HG02970 (cell line): ENCODE measurements at regions not wholly inside any gene's neighbourhood (a gene's known extent, or its start where the extent isn't known, plus 50 kb on each side); places are given as distances from the start of the nearest gene placed in this dataset.

Experiments used
- ATAC-seq: cut with Tn5 transposase; IDR thresholded peaks from one replicate; pipeline ENCODE4 v1.9.1; 2021; ENCODE audit warnings: mild to moderate bottlenecking, moderate library complexity, moderate number of reproducible peaks; ENCODE audit not compliant: unreplicated experiment, low FRiP score

DNA sequence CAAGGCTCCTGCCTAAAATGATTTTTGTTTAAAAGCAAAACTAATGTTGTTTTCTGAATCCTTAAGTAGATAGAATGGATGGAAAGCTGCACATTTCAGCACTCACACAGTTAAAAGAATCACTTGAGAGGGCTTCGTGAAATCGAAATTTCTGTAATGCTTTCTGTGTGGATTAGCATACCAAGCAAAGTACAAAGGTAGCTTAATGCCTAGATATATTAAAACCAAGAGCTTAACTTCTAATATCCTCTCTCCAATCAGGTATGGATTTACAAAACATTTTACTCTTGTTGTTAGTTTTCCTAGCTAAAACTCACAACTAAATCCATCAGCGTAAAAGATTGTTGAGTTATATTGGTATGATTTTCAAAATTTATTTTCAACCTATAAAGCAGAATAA lies 378.8 kb upstream of the PRMT6 start:
- ATAC-seq = no peak

DNA sequence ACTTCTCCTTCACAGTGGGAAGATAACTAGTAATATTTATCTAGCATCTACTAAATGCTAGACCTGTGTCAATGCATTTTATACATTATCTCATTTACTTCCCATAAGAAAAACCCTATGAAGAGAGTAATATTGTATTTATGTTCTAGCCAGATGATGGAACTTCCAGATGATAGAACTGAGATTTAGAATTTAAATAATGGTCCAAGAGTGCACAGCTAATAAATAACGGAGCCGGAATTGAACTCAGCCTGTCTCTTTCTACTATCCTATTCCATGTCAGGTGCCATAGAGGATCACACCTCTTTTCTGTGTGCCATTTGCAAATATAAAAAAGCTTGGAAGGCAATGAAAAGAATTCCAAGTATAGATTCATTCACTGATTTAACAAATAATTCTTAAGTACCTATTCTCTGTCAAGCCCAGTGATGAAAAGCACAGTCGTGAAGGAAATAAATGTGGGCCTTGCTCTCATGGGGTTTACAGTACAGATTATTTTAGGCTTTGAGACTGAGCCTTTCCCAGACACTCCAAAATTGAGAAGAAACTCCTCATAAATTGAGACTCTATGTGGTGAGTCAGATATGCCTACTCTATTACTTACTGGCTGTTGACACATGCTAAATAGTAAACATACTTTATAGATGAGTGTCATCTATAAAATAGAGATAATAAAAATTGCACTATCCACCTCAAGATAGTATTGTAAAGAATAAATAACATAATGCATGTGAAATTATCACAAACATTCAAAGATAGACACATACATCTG lies 378.0 kb upstream of the PRMT6 start:
- no peak for ATAC-seq

DNA sequence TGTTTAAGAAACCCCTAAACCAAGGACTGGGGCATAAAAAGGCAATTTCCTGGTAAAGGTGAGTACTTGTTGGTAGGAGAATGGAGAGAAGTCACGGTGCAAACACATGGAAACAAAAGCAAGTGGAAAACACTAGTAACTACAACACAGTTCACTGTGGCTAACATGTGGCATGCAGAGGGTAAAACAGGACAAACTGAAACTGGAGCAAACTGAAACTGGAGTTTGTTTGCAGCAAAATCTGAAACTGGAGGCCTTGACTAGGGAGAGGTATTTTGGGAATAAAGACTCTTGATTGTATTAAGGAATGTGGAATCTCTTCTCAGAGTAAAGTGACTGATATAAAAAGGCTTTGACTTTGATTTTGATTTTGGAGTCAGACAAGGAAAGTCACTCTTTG lies 376.3 kb upstream of the PRMT6 start:
- no peak for ATAC-seq

DNA sequence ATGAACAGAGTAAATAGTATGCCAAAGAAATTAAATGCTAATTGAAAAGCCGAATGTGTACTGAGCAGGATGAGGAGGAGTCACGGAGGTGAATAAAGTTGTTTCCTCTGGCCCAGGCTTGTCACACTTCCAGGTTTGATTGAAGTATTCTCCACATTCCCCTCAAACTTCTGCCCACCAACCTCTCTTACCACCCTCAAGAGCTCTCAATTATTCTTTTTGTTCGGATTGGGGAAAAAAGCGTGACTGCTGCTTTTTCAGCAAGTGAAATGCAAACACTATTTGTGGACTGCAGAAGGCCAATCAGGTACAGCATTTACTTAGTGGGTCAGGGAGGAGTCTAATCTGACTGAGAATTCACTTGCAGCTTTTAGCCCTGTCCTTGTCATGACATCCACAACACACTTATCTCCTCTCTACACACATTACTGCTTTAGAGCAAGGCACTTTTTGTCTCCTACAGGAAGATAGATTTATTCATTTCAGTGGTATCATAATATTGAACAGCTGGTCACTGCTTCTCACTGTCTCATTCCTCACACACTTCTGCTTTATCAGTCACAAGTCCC lies 375.6 kb upstream of the PRMT6 start:
- no peak for ATAC-seq

DNA sequence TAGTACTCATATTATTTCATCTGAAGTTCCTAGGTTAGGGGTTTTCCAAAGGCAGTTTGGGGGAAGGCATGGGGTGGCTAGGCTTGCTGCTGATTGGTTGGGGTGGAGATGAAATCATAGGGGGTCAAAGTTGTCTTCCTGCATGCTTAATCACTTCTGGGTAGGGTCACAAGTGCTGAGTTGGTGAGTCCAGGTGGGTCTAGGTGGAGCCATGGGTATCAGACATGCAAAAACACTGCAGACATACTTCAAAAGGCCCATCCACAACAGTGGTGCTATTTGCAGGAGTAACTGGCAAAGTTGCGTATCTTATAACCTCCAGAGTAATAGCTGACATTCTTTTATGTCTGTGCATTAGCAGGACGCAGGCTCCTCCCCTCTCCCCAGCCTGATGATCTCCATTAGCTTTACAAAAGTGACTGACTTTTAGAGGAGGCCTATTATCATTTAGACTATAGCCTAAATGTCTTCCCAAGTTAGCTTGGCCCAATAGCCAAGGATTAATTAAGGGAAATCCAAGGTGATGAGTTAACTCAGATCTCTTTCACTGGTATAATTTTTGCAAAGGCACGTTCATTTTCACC lies 374.4 kb upstream of the PRMT6 start:
- ATAC-seq = no peak

DNA sequence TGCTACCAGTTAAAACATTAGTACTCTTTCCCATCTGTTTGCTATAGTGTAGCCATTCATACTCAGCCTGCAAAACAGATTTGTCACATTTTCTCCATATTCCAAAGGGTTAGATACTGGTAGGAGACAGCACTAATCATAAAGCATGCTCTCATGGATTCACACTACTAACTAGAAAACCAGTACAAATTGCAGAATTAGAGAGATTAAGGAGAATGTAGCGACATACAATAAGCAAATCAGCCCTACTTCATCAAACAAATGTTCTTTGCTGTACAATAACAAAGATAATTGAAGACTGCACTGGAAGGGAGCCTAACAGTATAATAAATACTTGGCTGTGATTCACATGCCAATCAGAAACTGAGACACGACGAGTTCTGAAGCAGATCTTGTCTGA lies 368.0 kb upstream of the PRMT6 start:
- no peak for ATAC-seq

DNA sequence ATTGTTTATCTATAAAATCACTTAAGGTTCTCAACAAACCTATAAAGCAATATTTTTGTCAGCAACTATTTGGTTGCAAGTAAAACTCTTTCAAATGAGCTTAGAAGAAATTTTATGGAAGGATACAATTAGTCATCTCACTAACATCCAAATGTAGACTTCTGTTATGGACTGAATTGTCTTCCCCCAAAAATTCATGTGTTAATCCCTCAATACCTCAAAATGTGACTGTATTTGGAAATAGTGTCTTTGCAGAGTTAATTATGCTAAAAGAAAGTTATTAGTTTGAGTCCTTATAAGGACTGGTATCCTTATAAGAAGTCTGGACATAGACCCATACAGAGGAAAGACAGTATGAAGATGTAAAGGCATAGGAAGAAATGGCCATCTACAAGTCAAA lies 357.8 kb upstream of the PRMT6 start:
- ATAC-seq = no peak

DNA sequence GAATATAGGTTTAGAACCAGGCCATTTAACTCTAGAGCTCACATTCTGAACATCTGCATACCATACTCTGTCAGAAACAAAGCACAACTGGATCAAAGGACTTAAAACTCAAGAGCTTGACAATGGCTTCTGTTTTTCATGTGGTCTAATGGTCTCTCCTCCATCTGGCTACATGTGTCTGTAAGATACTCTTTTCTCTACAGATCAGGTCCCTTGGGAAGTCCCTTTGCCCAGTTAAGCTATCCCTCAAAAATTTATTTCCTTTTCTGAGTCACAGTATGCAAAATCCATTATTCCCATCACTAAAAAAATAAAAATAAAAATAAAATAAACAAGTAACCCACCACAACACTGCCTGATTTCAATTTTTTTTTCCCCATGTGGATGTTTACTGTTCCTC lies 357.0 kb upstream of the PRMT6 start:
- ATAC-seq = no peak

DNA sequence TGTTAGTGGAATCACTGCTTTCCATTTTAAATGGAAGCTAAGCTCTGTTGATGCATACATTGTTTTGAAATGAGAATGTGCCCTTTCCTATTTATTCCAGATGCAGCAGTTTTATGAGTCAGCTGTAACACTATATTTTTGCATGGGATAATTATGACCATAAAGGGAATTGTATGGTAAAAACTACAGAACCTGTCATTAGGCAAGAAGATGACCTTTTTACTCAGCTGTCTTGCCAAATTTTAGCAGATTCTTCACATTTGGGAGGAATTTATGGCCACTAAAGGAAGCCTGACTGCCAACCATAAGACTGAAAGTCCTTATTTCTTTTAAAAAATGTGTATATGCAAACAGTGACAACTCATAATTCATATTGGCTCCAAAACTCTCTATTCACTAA lies 356.3 kb upstream of the PRMT6 start:
- no peak for ATAC-seq

DNA sequence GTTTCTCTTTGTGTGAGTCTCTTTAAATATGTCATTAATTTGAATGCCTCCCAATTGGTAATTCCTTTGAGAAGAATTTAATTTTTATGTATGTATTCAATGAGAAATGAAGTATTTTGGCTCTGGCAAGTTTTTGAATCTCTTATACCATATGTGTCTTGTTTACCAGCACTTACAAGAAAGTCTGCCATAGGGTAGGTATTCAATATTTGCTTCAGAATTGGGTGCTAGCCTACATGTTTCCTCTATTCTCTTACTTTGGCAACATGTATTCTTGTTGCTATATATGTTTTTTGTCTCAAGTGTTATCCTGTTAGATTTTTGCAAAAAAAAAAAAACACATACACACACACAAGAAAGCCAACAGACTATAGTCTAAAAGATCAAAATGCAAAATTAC lies 350.5 kb upstream of the PRMT6 start:
- ATAC-seq = no peak

DNA sequence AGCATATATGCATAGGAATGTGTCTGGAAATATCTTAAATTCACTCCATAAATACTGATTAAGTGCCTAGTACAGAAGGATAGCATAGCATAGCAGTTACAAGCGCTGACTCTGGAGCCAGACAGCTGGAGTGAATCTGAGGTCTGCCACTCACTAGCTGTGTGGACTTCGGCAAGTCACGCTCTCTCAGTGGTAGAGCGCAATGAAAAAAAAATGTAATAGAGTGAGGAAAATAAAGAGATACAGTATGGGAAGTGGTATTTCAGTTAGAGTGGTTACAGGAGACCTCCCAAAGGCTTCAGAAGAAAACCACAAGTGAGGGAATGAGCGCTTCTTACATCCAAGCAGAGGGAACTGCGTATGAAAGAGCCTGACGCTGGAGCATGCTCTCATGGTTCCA lies 338.9 kb upstream of the PRMT6 start:
- no peak for ATAC-seq

DNA sequence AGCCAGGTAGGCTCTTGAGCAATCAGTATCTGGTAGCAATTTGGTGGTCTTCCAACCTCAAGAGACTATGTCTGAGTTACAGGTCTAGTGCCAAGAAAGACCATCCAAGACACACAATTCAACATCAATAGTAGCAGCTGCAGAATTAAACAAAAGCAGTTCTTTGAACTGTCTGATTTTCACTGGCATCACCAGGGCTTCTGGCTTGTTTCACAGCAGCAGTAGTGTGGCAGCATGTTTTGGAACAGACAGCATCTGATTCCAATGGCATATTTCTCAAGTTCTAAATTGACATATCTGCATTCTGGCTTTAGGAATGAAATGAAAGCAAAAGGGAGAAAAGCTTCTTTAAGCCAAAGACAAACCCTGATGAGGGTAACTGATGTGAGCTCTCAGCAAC lies 334.7 kb upstream of the PRMT6 start:
- no peak for ATAC-seq

DNA sequence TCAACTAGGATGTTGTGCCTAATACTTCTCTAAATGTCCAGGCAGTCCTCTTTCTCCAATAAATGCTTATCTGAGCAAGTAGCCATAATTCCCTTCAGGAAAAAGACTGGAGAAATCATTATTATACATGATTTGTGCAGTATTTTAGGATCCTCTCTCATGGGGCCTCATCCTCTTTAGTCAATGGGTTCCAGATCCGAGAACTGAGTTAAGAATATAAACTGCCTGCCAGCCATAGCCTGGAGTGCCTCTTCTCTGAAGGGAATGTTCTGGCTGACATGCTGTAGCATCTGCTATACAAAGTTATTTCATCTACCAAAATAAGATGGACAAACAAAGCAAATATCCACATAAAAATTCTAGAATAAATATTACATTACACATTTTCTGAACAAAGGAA lies 334.0 kb upstream of the PRMT6 start:
- no peak for ATAC-seq

DNA sequence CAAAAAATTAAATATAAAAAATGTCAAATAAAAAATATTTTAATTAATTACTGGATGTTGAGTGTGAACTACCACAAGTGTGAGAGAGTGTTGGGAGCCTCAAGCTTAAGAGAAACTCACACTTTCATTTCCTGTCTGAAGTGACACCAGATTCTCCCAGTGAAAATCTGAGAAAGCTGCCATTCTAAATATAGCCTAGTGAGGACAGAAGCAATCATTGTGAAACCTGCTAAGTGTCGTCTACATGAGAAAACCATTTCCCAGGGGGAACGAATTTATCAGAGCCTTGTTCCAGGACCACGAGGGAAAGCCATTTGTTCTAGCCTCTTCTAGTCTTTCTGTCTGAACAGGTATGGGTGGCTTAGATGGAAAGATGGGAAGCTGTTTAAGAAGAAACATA lies 329.3 kb upstream of the PRMT6 start:
- ATAC-seq = peak; percentile 81

DNA sequence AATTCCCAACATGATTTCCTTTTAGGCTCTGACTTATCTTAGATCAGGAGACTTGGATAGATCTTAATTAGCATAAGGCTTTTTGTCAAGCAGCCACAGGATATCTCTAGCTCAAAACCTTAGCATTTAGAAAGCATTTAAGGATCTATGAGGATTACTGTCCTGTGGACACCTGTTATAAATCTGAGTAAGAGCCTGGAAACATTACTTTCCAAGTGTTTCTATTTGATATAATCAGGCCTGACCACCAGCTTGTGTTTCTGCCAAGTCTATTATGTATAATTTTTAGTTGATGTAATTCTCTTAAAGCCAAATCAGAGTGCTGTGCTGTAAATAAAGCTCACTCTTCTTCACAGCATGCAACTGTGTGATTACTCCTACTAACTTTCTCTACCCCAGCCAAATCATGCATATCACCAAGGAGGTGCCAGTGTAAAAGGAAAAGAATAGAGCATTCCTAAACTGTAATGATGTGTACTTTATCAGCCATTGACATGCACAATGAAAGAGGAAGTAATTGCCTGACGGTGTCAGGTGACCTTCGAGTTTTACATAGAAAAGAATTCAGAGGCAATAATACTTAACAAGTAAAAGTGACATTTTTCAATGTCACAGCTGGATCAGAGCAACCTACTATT lies 309.9 kb upstream of the PRMT6 start:
- no peak for ATAC-seq

DNA sequence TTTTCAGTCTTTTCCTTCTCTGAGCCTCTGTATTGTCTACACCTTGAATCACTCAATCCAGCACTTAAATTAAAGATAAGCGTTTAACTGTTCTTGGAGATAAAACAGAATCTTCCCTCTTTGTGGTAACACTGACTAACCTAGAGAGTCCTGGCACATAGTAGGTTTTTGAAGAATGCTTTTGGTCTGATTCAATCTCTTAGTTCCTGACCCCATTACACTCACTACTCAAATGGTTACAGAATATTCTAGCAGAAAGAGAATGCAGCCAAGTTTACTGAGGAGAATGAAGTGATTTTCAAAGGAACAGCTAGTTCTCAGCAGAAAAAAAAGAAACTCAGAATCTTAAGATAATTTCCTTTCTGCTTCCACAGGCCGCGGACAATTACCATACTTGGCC lies 309.2 kb upstream of the PRMT6 start:
- ATAC-seq = no peak

DNA sequence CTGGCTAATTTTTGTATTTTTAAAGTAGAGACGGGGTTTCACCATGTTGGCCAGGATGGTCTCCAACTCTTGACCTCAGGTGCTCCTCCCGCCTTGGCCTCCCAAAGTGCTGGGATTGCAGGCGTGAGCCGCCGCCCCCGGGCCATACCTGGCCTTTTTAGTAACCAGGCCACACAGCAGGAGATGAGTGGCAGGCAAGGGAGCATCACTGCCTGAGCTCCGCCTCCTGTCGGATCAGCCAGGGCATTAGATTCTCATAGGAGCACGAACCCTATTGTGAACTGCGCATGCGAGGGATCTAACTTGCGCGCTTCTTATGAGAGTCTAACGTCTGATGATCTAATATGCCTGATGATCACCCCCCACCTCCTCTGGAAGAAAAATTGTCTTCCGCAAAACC lies 308.7 kb upstream of the PRMT6 start:
- no peak for ATAC-seq

DNA sequence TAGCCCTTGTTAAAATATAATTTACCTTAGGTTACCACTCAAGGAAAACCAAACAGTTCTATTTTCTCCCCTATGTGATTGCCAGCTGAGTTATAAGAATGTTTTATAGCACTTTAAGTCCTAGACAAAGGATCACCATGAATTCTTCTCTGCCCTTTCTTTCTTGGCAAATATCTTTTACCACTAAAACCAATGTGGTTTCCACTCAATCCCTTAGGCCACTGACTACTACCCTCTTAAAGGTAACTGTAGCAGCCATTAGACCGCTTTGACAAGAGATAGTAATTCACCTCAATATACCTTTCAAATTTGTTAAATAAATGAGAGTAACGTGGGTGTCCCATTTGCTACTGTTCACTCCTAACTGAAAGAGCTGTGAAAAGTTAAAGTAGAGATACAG lies 307.9 kb upstream of the PRMT6 start:
- no peak for ATAC-seq

DNA sequence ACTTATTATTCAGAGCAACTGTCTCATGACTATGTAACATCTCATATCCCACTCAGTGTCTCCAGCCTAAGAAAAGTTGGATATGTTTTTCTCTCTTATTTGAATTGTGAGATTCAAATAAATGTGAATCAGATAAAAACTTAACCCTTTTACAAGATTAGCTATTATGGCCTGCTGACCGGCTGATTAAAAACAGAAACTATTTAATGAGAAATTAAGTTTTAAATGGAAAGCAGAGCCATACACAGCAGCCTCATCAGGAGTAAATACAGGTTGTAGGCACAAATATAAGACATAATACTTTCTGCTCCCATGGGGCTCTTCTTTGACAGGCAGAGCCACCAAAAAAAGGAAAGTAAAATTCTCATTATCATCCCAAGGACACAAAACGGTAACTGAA lies 307.0 kb upstream of the PRMT6 start:
- no peak for ATAC-seq

DNA sequence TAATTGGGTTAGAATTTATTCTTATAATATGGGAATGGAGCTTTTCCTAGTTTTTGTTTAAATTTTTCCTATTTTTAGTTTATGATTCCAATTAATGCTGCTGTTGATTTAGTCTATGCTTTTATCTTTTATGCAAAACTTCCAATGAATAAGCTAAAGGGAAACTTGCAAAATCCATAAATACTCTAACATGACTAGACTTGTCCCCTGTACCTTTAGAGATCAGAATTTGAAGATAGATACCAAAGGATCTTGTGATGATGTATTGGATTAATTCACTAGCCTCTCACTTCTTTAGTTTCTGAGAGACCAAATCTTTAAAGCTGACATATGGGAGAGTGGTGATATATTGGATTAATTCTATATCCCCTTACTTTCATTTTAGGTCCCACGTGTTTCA lies 306.6 kb upstream of the PRMT6 start:
- no peak for ATAC-seq

DNA sequence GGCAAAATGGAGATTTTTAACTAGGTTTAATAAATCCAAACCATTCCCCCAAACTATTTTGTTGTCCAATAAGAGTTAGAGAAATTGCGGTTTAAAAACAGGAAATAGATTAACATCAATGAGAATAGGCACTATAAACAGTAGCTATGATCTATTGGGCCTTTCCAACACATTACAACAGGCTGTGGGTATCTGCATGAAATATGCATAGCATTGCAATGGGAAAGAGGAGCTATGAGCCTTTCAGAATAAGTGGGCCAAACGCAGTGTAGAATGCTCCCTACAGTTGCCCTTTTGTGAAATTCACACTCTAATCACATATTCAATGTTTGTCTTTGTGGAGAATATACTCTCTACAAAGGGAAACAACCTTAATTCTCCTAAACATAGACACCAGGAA lies 305.5 kb upstream of the PRMT6 start:
- no peak for ATAC-seq

DNA sequence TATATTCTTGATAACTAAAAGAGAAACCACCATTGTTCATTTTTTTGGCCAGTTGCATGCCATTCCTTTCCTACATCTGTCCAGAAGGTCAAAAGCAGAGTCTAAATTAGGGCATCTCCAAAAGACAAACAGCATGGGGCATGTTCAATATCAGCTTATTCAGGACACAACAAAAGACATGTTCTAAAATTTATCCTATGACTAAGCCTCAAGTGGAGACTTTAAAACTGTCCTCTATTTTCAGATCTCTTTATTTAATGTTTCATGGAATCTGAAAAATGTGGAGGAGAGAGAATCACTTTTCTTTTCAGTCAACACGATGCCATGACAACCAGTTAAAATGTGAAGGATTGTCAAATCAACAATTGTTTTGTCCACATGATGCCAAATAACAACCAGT lies 303.4 kb upstream of the PRMT6 start:
- no peak for ATAC-seq
